ENCODE measurements at regions not wholly inside any gene's neighbourhood (a gene's known extent, or its start where the extent isn't known, plus 50 kb on each side); places are given as distances from the start of the nearest gene placed in this dataset.

DNA sequence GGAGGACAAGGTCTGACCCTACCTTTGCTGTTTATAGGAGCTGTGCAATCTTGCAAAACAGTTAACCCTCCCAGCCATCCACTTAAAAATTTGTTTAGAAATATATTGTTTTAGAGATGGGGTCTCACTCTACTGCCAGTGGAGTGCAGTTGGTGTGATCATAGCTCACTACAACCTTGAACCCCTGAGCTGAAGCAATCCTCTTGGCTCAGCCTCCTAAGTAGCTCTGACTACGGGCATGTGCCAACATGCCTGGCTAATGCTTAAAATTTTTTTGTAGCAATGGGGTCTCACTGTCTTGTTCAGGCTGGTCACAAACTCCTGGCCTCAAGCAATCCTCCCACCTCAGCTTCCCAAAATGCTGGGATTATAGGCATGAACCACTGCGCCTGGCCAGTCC lies 120.2 kb upstream of the PJA2 start:
- no peak for DNase-seq

DNA sequence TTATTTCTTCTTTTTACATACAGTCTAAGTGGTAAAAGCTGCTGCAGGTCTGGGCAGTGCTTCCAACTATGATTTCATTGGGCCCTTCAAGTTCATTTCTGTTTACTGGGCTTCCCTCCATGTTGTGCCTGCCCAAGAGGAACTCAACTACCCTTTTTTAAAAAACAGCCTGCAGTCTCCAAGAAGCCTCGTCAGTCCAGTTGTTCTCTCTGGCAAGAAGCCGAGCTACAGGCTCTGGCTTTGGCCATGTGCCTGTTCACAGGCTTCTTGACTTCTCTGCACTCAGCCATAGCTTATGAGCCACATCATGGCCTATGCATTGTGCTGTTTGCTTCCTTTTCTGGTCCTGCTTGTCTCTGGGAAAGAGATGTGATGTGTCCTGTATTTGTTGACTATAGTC lies 119.7 kb upstream of the PJA2 start:
- DNase-seq: no peak

- DNase-seq: no peak
Observed at GRCh38 chr5:109524555-109524954, 114.8 kb upstream of the PJA2 start.

- no peak for DNase-seq
Observed at GRCh38 chr5:109524026-109524425, 114.3 kb upstream of the PJA2 start.

- DNase-seq: no peak
Observed at GRCh38 chr5:109522404-109522803, 112.6 kb upstream of the PJA2 start.

- DNase-seq: no peak
Observed at GRCh38 chr5:109519416-109519815, 109.6 kb upstream of the PJA2 start.

DNA sequence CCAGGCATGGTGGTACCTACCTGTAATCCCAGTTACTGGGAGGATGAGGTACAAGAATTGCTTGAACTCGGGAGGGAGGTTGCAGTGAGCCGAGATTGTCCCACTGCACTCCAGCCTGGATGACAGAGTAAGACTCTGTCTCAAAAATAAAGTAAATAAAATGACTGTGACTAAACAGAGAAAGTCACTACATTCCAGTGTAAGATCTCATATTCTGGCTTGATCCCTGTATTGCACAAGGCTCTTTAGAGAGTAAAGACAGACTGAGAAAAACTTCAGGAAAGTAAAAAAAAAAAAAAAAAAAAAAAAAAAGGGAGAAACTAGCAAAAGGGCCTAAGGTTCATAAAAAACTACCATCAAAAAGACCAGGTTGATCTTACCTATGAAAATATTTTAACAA lies 106.6 kb upstream of the PJA2 start:
- DNase-seq: no peak

GRCh38 chr5:109511980-109512734 lies 102.4 kb upstream of the PJA2 start:
- no peak for DNase-seq

- DNase-seq: no peak
Observed at GRCh38 chr5:109506556-109506955, 96.8 kb upstream of the PJA2 start.

DNA sequence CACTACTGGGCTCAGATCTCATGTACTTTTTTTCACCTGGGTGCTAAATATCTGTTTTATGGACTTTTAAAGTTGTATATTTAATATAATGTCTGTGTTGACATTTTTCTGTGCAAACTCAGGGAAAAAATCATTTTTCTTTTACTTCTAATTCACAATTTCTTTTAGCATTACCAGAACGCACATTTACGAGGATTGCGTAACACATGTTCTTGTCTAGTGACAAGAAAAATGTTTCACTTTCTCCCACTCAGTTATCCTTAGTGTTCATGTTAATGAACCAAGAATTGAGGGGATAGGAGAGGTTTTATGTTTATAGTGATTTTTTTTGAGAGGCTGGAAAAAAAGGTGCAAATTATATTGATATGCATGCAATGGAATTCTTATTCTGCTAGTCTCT lies 86.3 kb upstream of the PJA2 start:
- DNase-seq: no peak

DNA sequence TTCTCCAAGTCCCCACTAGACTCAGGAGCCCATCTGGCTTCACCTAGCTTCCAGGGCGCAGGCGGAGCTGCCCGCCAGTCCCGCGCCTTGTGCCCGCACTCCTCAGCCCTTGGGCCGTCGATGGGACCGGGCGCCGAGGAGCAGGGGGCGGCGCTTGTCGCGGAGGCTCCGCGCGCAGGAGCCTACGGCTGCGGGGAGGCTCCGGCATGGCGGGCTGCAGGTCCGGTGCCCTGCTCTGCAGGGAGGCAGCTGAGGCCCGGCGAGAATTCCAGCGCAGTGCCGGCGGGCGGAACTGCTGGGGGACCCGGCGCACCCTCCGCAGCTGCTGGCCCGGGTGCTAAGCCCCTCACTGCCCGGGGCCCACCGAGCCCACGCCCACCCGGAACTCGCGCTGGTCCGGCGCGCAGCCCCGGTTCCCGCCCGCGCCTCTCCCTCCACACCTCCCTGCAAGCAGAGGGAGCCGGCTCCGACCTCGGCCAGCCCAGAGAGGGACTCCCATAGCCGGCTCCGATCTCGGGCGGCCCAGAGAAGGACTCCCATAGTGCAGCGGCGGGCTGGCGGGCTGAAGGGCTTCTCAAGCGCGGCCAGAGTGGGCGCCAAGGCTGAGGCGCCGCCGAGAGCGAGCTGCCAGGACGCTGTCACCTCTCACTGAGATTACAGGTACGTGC lies 78.1 kb upstream of the PJA2 start:
- DNase-seq: no peak

DNA sequence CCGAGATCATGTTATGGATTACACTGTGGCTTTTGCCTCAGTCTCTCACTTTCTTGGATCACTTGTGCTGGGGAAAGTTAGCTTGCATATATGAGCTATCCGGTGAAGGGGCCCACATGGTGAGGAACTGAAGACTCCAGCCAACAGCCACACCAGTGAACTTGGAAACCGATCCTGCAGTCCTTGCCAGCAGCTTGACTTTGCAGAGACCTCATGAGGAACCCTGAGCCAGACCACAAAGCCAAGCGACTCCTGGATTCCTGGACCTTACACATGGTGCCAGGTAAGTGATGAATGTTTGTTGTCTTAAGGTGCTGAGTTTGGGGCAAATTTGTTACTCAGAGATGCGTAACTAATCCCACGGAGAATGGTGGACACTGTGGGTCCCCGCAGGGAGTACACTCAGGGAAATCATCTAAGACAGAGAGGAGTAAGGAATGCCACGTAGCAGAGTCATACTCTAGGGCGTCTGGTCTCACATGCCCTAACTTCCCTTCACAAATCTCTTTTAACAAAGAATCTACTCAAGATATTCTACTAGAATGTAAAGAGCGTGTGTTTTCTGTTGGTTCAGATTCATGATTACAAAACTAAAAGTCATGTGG lies 76.5 kb upstream of the PJA2 start:
- DNase-seq: no peak

GRCh38 chr5:109485030-109485429 lies 75.3 kb upstream of the PJA2 start:
- DNase-seq: no peak

GRCh38 chr5:109484597-109484996 lies 74.8 kb upstream of the PJA2 start:
- no peak for DNase-seq

- DNase-seq: no peak
Observed at GRCh38 chr5:109483395-109483971, 73.7 kb upstream of the PJA2 start.

DNA sequence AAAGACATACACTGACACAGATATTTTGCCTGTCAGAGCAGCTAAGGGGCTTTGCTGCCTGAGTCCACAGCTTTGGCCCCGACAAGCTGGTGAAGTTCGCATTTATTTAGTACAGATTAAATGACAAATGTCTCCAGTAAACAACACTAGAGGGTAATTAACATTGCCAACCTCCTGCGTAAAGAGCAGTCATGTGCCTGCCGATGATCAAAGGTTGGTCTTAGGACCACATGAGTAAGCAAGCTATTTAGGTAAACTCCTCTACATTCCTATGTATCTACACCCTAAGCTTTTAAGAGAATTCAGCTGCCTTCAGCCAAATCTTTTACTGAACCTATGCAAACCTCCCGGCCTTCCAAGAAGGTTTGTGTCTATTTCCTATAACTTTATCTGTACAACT lies 73.0 kb upstream of the PJA2 start:
- DNase-seq: no peak

DNA sequence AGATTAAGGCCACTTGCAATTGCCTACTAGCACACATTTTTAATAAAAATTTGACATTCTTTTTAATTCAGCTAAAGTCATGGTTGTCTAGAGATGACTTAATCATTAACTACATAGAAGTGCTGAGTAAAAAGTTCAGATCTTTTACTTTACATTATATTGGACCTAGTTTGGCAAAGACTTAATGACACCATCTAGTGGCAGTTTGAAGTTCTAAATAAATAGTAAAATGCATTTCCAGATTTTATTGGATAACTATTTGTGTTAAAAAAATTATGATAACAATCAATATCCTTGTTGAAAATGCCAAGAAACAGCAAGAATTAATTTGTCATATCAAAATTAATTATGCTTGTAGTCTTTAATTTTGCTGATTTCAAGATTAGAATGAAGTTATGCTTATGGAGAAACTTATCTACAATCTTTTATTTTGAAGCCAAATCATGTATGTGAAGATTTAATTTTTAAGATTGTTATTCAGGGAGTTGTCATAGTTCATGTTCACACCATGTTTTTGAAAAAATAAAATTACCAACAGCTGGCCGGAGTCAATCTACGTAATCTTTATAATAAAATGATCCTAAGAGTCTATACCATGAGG lies 69.6 kb upstream of the PJA2 start:
- no peak for DNase-seq

- no peak for DNase-seq
Observed at GRCh38 chr5:109478830-109479229, 69.1 kb upstream of the PJA2 start.

DNA sequence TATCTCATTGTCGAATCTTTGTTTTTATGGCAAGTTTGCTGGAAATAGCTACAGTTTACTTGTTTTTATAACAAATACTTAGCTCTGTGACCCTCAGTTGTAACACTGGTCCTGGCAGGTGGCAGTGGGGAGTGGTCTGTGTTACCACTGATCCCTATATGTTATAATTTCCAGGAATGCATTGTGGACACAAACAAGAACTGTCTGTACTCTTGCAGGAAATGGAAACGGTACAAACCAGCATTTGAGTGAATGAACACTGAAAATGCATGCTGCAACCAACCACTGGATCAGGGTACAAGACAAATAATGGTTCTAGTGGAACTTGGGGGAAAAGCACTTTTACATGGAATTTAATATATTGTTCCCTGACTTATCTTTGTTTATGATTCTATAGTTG lies 66.5 kb upstream of the PJA2 start:
- no peak for DNase-seq

- no peak for DNase-seq
Observed at GRCh38 chr5:109469896-109470662, 60.3 kb upstream of the PJA2 start.

GRCh38 chr5:109468737-109469420 lies 59.1 kb upstream of the PJA2 start:
- DNase-seq: peak; percentile 49

DNA sequence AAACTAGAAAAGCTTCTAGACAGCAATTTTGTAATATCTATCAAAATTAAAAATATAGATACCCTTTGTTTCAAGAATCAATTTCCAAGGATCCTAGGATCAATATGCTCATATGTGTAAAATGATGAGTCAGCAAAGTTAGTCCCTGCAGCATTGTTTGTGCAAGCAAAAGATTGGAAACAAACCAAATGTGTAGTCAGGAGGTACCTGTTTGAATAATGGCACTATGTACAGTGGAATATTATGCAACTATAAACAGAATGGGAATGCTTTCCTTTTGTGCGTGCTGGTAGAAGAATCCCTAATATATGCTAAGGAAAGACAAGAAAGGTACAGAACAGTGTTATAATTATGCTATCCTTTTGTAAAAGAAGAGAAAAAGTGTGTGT lies 58.5 kb upstream of the PJA2 start:
- DNase-seq: no peak

Data from activated naive CD4-positive, alpha-beta T cell treated with anti-CD3 and anti-CD28 coated beads, Interleukin-2, amount 50 U/mL, for 16 hours (primary cell).